RCC 7860 (cell line): ENCODE measurements at regions not wholly inside any gene's neighbourhood (a gene's known extent, or its start where the extent isn't known, plus 50 kb on each side); places are given as distances from the start of the nearest gene placed in this dataset.

Source experiments
- DNase-seq: peaks from one replicate; pipeline ENCODE4 v3.0.0-alpha.2; 2015; ENCODE audit warnings: low spot score
- FAIRE-seq: peaks from 2 replicates; lab custom pipeline; 2012; peaks lifted over from hg19 to GRCh38; lab: Jason Lieb, UNC

GRCh38 chr6:45714741-45715507 is 300.7 kb downstream of the CLIC5 start:
- peak; percentile 75 for FAIRE-seq
- DNase-seq, result peak; percentile 79

- DNase-seq (no peak), FAIRE-seq (no peak)
These were observed 301.5 kb downstream of the CLIC5 start for GRCh38 chr6:45714006-45714730.
